Endothelial cell of umbilical vein (primary cell): ENCODE measurements at regions not wholly inside any gene's neighbourhood (a gene's known extent, or its start where the extent isn't known, plus 50 kb on each side); places are given as distances from the start of the nearest gene placed in this dataset.

ENCODE experiments used
- CTCF ChIP-seq, 2 donors: IDR thresholded peaks; 1 replicate in 1 of 2; 2 replicates in 1 of 2; pipeline ENCODE4 v1.5.1; 2011; ENCODE audit warnings: low read length in 2 of 2, mild to moderate bottlenecking in 2 of 2, moderate library complexity in 2 of 2, control low read depth in 1 of 2, inconsistent platforms in 1 of 2, low read depth in 1 of 2; ENCODE audit not compliant: insufficient read depth in 1 of 2; ENCODE audit errors: extremely low read depth in 1 of 2
- JUN ChIP-seq: IDR thresholded peaks from 2 replicates; pipeline ENCODE4 v1.6.1; 2011; ENCODE audit warnings: borderline replicate concordance, low read depth; ENCODE audit not compliant: insufficient read length, insufficient read depth
- POLR2AphosphoS5 ChIP-seq: IDR thresholded peaks from 2 replicates; pipeline ENCODE4 v1.6.1; 2012; ENCODE audit warnings: low read depth, mild to moderate bottlenecking, control low read depth, low read length, moderate library complexity; ENCODE audit not compliant: insufficient read depth

GRCh38 chr17:74020522-74020921 lies 183.0 kb upstream of the RPL38 start:
- TF ChIP-seq CTCF (IDR thresholded peaks at IDR 0.05; ENCODE audit: extremely low read depth in 1 of 2, insufficient read depth in 1 of 2, low read depth in 1 of 2, low read length in 2 of 2) (no peak), JUN (no peak), POLR2AphosphoS5 (no peak)
